Stimulated activated CD8-positive, alpha-beta memory T cell treated with anti-CD3 and anti-CD28 coated beads, Interleukin-2, amount 100 ng/mL, for 48 hours (primary cell): ENCODE measurements at regions not wholly inside any gene's neighbourhood (a gene's known extent, or its start where the extent isn't known, plus 50 kb on each side); places are given as distances from the start of the nearest gene placed in this dataset.

Source experiments
- DNase-seq, 2 donors: peaks; one replicate each; pipeline ENCODE4 v3.0.0-alpha.2; 2020; ENCODE audit warnings: low read depth in 2 of 2

- DNase-seq, result no peak
These were observed 1445.5 kb downstream of the BRD1 start for GRCh38 chr22:48382197-48382596.

DNA sequence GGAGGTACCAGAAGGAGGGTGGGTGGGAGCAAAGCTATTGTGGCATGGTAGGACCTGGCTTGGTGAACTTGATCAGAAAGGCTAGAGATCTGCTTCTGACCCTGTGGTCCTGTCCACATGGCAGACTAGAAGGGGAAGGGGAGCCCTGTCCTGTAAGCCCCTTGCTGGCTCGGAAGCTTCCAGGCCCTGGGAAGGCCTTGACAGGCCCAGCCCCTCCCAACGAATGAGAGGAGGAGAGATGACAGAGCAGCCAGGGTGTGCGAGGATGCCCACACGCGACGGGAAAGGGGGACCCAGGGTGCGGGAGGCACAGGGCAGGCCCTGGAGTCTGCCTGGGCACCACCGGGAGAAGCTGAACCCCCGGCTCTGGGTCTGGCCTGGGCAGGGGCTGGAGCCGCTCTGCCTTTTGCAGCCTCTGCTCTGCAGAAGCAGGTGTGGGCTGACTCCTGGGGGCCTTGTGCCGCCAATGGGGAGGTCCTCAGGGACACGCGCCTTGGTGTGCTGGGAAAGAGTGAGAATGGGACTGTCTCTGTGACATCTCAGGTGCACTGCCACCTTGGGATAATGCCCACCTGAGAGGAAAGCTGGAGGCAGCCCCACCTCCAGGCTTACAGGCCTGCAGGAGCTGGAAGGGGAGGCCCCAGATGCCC, 1447.5 kb downstream of the BRD1 start:
- no peak for DNase-seq

- DNase-seq, result no peak
These were observed 1448.3 kb downstream of the BRD1 start for GRCh38 chr22:48379371-48379770.

DNA sequence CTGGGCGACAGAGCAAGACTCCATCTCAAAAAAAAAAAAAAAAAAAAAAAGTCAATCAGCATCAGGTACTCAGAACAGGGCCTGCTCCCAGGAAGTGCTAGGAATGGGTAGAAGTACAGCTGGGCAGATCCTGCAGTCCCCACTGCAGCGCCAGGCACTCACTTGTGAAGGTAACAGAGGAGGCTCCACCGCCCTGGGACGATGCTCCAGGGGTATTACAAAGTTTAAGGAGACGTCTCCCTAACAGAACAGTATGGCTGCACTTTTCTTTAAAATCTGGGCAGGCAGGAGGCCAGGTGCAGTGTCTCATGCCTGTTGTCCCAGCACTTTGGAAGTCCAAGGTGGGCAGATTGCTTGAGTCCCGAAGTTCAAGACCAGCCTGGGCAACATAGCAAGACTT, 1449.0 kb downstream of the BRD1 start:
- DNase-seq, result no peak

GRCh38 chr22:48376936-48377712, 1450.5 kb downstream of the BRD1 start:
- DNase-seq, result no peak

- no peak for DNase-seq
These were observed 1451.2 kb downstream of the BRD1 start for GRCh38 chr22:48376428-48376827.

DNA sequence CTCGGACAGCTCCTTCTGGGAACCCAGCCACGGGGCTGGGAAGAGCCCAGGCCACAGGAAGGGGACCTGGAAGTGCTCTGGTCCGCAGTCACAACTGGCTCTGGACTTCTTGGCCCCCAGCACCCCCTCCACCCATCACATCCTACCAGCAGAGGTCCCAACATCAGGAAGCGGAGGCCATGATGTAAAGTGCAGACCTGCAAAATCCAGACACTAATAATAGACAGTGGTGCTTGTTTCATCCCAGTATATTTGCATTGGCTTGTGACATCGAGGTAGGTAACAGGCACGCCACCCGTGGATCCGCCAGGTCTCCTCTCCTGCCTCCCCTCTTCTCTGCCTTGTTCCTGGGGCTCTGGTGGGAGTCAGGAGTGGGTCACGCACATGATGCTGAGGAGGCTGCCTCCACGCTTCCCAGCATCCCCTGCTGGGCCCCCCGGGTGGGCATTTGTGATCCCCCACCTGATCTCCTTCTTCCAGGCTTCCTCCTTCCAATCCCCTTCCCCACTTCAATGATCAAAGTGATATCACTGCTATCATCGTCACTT, 1454.0 kb downstream of the BRD1 start:
- no peak for DNase-seq

DNA sequence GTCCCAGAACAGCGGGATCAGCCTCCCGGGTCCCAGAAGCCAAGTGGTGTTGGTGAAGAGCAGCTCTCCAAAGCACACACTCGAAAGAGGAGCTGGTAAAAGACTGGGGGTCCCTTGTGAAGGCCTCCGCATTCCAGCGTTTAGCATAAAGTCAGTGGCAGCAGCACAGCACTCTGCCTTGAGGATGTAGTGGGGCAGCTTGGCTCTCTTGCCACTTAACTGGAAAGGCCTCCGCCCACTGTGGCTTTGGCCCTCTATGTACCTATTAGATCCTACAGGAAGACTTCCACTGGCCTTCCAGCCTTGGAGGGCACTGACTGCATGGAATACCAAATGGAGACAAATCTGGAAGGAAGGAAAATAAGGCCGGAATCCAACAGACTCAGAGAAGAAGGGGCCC, 1455.3 kb downstream of the BRD1 start:
- DNase-seq, result no peak

- no peak for DNase-seq
These were observed 1456.3 kb downstream of the BRD1 start for GRCh38 chr22:48371391-48371790.

DNA sequence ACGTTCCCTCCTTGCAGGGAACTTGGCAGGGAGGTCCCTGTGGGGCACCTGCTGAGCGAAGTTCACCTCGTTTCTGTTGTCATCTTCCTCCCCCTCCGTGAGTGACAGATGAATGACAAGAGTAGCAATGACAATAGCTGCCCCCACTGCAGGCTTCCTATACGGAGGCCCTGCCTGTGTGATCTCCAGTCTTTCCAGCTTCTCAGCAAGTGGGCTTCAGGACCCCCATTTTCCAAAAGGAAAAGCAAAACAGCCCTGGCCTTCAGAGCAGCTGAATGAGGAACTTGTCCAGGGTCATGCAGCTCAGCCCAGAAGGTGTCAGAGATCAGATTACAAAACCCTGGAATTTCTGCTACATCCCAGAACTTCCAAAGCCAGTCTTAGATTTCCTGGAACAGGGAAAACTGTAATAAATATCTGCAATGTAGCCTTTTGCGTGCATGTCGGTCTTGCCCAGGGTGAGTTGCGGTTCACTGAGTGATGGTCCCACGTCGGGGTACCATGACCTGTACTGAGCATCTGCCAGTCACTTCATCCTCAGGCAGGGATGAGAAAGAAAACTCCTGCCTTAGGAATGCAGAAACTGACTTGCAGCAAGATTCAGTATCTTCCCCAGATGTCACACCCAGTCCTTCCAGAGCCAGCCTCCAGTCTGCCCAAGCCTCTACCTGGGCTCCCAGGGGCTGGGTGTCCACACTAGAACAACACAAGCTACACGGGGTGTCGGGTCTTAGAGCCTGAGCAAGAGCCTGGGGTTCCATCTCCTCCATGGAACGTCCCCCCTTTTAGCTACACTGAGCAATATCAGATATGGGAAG, 1457.0 kb downstream of the BRD1 start:
- DNase-seq, result no peak

GRCh38 chr22:48369789-48370507, 1457.7 kb downstream of the BRD1 start:
- DNase-seq, result no peak

- DNase-seq, result no peak
These were observed 1458.6 kb downstream of the BRD1 start for GRCh38 chr22:48368975-48369525.

DNA sequence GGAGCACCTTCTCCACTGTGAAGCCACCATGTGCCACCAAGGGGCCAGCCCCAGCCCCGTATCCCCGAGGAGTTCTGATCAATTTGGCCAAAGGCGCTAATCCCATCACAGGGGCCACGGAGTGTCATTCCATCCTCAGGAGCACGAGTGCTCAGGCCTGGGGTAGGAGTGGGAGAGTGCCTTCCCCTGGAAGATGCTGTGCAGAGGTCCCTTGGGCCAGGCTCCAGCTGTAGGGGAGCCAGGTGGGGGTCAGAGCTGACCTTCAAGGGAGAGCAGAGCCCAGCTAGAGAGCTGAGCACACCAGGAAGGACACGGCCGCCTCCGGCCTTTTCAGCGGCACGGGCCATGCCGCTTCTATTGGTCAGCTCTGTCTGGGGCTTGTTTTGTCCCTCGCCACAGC, 1459.9 kb downstream of the BRD1 start:
- no peak for DNase-seq

- no peak for DNase-seq
These were observed 1461.1 kb downstream of the BRD1 start for GRCh38 chr22:48366591-48366990.

DNA sequence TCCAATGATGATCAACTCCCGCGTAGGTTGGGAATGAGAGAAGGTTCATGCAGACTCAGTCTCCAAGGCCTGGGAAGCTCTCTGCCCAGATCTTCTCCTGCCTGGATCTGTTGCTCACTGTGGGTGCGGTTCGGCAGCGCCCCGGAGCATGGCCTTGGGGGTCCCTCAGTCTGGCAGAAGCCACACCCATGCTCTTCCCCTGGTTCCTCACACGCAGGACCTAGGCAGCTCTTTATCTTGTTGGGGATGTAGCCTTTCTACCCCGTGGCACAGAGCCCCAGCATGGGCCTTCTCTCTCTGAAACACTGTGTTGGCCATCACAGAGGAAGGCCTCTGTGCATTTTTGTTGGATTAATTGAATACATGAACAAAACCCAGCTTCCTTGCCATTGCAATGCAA, 1461.6 kb downstream of the BRD1 start:
- no peak for DNase-seq

GRCh38 chr22:48365386-48365785, 1462.3 kb downstream of the BRD1 start:
- DNase-seq, result no peak

GRCh38 chr22:48362721-48363404, 1464.8 kb downstream of the BRD1 start:
- DNase-seq, result no peak

- no peak for DNase-seq
These were observed 1466.5 kb downstream of the BRD1 start for GRCh38 chr22:48361099-48361639.

GRCh38 chr22:48359613-48359965, 1468.1 kb downstream of the BRD1 start:
- DNase-seq, result no peak

- no peak for DNase-seq
These were observed 1468.6 kb downstream of the BRD1 start for GRCh38 chr22:48358886-48359612.
